Ascending aorta (tissue), 2 donors: ENCODE measurements at regions not wholly inside any gene's neighbourhood (a gene's known extent, or its start where the extent isn't known, plus 50 kb on each side); places are given as distances from the start of the nearest gene placed in this dataset.

Source experiments
- DNase-seq, 2 donors: peaks; one replicate each; pipeline ENCODE4 v3.0.0-alpha.2; 2019; ENCODE audit warnings: low spot score in 2 of 2
- H3K27ac ChIP-seq, 2 donors: fragments of 200-600 bp; sonication (generic); one replicate each; pipeline ENCODE4 v1.5.1; 2016 to 2017; ENCODE audit warnings: mild to moderate bottlenecking in 1 of 2
- H3K27me3 ChIP-seq: fragments of 200-600 bp; sonication (generic); one replicate; pipeline ENCODE4 v1.5.1; 2017
- H3K36me3 ChIP-seq, 2 donors: fragments of 200-600 bp; sonication (generic); one replicate each; pipeline ENCODE4 v1.5.1; 2016
- H3K4me1 ChIP-seq, 2 donors: fragments of 200-600 bp; sonication (generic); one replicate each; pipeline ENCODE4 v1.5.1; 2016 to 2017; ENCODE audit warnings: mild to moderate bottlenecking in 1 of 2
- H3K4me3 ChIP-seq, 2 donors: fragments of 200-600 bp; sonication (generic); one replicate each; pipeline ENCODE4 v1.5.1; 2016 to 2017; ENCODE audit warnings: mild to moderate bottlenecking in 1 of 2
- H3K9me3 ChIP-seq, 2 donors: fragments of 200-600 bp; sonication (generic); one replicate each; pipeline ENCODE4 v1.5.1; 2016
- intact Hi-C: fragments of 100-400 bp; cut with DNase I; formaldehyde crosslinking; loops from one replicate; pipeline ENCODE4 v1.15.1; 2023
- TF ChIP-seq, protein P1 (sequence below), 3 experiments: fragments of 200-600 bp in 2 of 3; fragments of 450-650 bp in 1 of 3; sonication (generic) in 2 of 3; IDR thresholded peaks; one replicate each; pipeline ENCODE4 v1.5.1; 2016 to 2019; ENCODE audit warnings: antibody characterized with exemption in 3 of 3, mild to moderate bottlenecking in 1 of 3, moderate library complexity in 1 of 3

DNA sequence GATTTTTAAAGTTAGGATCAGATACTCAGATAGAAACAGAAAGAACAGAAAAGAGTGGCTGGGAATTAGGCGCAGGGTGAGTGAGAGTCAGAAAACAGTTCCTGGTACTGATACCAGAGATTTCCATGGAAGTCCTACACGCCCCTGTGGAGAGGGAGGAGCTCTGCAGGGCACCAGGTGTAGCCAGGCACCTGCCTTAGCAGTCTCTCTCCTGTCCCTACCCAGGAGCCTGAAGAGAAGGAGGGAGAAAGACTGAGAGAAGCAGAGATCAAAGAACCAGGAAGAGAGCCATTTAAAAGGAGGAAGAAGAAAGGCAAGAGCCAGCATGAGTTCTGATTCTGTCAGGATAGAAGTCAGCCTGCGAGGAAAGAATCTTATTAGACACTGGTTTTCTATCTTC is 65.0 kb downstream of the CBLN1 start:
- intact Hi-C loops: no loop called here
- TF ChIP-seq, protein P1, sequence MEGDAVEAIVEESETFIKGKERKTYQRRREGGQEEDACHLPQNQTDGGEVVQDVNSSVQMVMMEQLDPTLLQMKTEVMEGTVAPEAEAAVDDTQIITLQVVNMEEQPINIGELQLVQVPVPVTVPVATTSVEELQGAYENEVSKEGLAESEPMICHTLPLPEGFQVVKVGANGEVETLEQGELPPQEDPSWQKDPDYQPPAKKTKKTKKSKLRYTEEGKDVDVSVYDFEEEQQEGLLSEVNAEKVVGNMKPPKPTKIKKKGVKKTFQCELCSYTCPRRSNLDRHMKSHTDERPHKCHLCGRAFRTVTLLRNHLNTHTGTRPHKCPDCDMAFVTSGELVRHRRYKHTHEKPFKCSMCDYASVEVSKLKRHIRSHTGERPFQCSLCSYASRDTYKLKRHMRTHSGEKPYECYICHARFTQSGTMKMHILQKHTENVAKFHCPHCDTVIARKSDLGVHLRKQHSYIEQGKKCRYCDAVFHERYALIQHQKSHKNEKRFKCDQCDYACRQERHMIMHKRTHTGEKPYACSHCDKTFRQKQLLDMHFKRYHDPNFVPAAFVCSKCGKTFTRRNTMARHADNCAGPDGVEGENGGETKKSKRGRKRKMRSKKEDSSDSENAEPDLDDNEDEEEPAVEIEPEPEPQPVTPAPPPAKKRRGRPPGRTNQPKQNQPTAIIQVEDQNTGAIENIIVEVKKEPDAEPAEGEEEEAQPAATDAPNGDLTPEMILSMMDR (IDR thresholded peaks at IDR 0.05): no peak
- Histone ChIP-seq H3K9me3 (no peaks in the 10 kb centered on the region), H3K4me3 (no peak overlapping the region), H3K27ac (no peak overlapping the region), H3K27me3 (no peaks in the 10 kb centered on the region), H3K36me3 (no peaks in the 10 kb centered on the region), H3K4me1 (no peaks in the 10 kb centered on the region)
- DNase-seq: no peak

DNA sequence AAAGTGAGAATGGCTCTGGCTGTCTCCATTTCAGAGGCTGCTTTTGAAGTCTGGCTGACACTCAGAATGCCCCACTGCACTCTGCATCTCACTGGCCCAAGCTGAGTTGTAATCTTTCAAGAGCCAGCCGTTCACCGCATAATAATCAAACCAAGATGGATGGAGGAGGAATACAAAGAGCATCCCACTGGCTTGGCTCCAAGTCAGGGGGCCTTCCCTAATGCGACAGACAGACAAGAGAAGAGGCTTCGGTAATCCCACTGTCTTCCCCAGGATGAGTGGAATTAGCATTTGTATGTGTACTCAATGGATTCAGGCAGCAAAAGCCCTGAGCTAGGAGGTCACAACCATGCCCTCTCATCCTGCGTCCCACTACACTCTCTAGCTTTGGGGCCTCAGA is 68.0 kb downstream of the CBLN1 start:
- Histone ChIP-seq H3K27ac (no peak overlapping the region), H3K36me3 (no peaks in the 10 kb centered on the region), H3K9me3 (no peaks in the 10 kb centered on the region), H3K4me3 (no peak overlapping the region), H3K27me3 (no peaks in the 10 kb centered on the region), H3K4me1 (no peaks in the 10 kb centered on the region)
- intact Hi-C loops: no loop called here
- DNase-seq: no peak
- TF ChIP-seq, protein P1 (IDR thresholded peaks at IDR 0.05): no peak

DNA sequence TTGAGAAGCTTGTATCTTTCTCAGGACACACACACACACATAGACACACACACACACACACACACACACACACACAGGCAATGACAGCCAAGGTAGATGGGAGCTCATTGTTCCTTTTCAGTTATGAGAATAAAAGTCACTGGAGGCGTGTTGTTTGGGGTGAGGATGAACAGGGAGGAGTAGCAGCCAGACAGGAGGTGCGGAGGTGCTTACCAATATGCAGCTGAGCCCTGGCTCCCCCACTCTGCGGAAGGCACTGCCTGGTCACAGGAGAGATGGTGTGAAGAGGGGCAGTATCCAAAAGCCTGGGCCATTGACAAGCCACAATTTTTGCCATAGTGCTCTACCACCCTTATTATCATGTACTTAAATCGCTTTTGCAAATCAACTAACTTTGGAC is 77.4 kb downstream of the CBLN1 start:
- DNase-seq: no peak
- Histone ChIP-seq H3K9me3 (no peaks in the 10 kb centered on the region), H3K4me1 (no peaks in the 10 kb centered on the region), H3K4me3 (no peak overlapping the region), H3K27ac (no peak overlapping the region), H3K36me3 (no peaks in the 10 kb centered on the region), H3K27me3 (no peaks in the 10 kb centered on the region)
- TF ChIP-seq, protein P1 (IDR thresholded peaks at IDR 0.05): no peak
- intact Hi-C loops: no loop called here

DNA sequence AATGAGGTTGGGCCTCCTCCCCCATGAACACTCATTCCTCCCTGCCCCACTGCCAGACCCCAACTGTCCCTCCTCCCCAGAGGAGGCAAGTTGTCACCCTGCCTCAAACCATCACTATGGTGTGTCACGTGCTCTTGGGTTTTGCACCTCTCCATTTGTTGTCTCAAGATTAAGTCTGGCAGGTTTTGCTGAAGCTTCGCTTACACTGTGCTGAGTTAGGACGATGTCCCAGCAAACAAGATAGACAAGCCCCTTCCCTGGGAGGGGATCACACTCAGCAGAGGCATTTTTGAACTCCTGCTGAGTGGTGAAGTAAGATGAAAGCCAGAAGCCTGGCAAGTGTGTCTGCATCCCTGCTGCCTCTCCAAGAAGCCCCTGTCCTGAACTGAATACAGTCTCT is 78.3 kb downstream of the CBLN1 start:
- Histone ChIP-seq H3K36me3 (no peaks in the 10 kb centered on the region), H3K4me3 (no peak overlapping the region), H3K27me3 (no peaks in the 10 kb centered on the region), H3K27ac (no peak overlapping the region), H3K9me3 (no peaks in the 10 kb centered on the region), H3K4me1 (no peaks in the 10 kb centered on the region)
- TF ChIP-seq, protein P1 (IDR thresholded peaks at IDR 0.05): no peak
- intact Hi-C loops: no loop called here
- DNase-seq: no peak

DNA sequence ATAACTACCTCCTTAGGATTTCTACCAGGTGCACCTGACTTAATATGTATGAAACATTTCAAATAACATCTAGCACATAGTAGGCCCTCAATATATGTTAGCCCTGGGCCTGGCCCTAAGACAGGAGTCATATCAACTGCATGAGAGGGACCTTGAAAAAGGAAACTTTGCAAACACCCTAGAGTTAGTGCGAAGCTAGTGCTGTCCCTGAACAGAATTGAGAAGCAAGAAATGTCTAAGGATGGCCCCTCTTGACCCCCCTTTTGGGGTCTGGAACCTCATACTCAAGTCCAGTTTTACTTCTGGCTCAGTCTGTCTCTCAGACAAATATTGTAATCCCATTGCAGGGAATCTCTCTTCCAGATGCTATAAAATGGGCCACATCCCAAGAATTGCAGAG is 80.5 kb downstream of the CBLN1 start:
- TF ChIP-seq, protein P1 (IDR thresholded peaks at IDR 0.05): no peak
- Histone ChIP-seq H3K9me3 (no peaks in the 10 kb centered on the region), H3K4me3 (no peak overlapping the region), H3K27me3 (no peaks in the 10 kb centered on the region), H3K27ac (no peak overlapping the region), H3K4me1 (no peaks in the 10 kb centered on the region), H3K36me3 (no peaks in the 10 kb centered on the region)
- intact Hi-C loops: no loop called here
- no peak for DNase-seq

DNA sequence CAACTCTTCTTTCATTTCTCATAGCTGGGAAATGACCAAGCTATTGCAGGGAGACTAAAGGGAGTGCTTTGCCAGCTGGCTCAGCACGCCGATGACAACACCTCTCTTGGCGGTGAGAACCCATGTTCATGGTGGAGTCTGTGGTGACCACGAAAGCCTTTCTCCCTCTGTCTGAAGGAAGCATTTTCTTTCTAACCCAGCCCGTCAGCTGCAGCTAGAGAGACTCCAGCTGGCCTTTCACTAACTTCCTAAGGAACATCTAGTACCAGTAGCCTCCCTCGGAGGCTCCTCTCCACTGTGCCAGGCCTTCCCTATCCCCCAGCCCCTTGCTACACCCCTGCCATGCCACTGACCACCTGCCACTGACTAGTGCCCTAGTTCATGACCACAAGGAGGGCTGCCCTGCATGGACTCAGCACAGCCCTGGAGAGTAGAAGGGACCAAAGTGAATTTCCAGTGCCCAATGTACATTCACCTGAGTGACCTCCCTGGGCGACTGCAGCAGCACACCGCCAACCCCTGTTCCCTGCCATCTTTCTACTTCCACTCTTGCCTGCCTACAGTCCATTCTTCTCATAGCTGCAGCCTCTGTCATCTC is 81.3 kb downstream of the CBLN1 start:
- no peaks in the 10 kb centered on the region for H3K27me3 ChIP-seq
- intact Hi-C loops: no loop called here
- H3K27ac ChIP-seq: no peak overlapping the region
- no peaks in the 10 kb centered on the region for H3K4me1 ChIP-seq
- TF ChIP-seq, protein P1 (IDR thresholded peaks at IDR 0.05): no peak
- H3K36me3 ChIP-seq: no peaks in the 10 kb centered on the region
- no peak overlapping the region for H3K4me3 ChIP-seq
- H3K9me3 ChIP-seq: no peaks in the 10 kb centered on the region
- no peak for DNase-seq
